ENCODE measurements at regions not wholly inside any gene's neighbourhood (a gene's known extent, or its start where the extent isn't known, plus 50 kb on each side); places are given as distances from the start of the nearest gene placed in this dataset.

DNA sequence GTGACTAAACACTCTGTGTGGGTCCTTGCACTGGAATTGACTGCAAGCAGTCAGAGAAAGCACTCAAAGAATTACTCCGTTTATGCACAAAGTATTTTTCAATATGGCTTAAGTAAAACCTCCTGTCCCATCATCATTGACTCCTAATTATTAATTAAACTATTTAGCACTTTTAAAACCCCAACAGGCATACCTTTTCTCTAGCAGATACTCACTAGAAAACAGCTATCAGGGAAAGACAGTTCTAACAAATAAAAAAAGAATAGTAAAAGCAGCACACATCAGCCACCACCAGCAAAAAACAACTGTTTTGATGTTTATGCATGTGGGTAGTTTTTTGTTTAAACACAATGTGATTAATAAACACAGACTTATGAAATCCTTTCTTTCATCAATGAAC lies 66.2 kb upstream of the GYPA start:
- TF ChIP-seq EZH2 (IDR thresholded peaks at IDR 0.05; ENCODE audit: low read depth) = no peak
- TF ChIP-seq, protein P1, sequence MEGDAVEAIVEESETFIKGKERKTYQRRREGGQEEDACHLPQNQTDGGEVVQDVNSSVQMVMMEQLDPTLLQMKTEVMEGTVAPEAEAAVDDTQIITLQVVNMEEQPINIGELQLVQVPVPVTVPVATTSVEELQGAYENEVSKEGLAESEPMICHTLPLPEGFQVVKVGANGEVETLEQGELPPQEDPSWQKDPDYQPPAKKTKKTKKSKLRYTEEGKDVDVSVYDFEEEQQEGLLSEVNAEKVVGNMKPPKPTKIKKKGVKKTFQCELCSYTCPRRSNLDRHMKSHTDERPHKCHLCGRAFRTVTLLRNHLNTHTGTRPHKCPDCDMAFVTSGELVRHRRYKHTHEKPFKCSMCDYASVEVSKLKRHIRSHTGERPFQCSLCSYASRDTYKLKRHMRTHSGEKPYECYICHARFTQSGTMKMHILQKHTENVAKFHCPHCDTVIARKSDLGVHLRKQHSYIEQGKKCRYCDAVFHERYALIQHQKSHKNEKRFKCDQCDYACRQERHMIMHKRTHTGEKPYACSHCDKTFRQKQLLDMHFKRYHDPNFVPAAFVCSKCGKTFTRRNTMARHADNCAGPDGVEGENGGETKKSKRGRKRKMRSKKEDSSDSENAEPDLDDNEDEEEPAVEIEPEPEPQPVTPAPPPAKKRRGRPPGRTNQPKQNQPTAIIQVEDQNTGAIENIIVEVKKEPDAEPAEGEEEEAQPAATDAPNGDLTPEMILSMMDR (conservative IDR thresholded peaks at IDR 0.05) = no peak
- POLR2A ChIA-PET (ENCODE audit: unreplicated experiment) = no interaction called here
- Histone ChIP-seq H3K4me2 (no peak overlapping the region), H3K4me3 (no peak overlapping the region), H3K79me2 (ENCODE audit: low read depth) (no peaks in the 10 kb centered on the region), H4K20me1 (ENCODE audit: insufficient read depth) (no peaks in the 10 kb centered on the region), H3K36me3 (ENCODE audit: low read depth) (no peaks in the 10 kb centered on the region), H3K4me1 (replicated peaks; ENCODE audit: insufficient read depth) (no peaks in the 10 kb centered on the region), H3K27me3 (ENCODE audit: insufficient read depth, low read depth) (no peaks in the 10 kb centered on the region), H3K27ac (no peak overlapping the region), H3K9me2 (ENCODE audit: insufficient read depth) (no peaks in the 10 kb centered on the region), H3K9me3 (ENCODE audit: insufficient read depth, low read depth) (no peaks in the 10 kb centered on the region), H2AFZ (no peak overlapping the region), H3F3A (ENCODE audit: insufficient read depth, low read depth) (no peaks in the 10 kb centered on the region)
- DNase-seq = no peak
- CTCF ChIA-PET = no interaction called here
- intact Hi-C loops (cut with micrococcal nuclease; ENCODE audit: unreplicated experiment) = no loop called here
- BruUV-seq (replicated peaks) = no TSS peak

DNA sequence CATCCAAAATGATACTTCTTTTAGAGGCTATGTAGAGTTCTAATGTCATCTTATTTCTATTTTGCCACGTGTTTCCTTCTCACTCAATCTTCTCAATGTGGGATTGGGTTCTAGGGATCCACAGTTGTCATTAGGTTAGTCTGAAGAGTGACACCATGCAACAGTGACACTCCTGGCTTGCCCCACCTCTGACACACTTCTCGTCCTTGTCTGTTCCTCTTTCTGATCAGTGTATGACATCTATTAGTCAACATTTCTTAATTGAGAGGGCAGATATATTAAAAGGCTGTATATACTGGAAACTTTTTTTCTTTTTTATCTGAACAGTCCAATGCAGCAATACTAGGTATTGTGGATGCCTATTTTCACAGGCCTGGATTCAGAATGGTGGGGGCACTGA lies 67.6 kb upstream of the GYPA start:
- no peak for DNase-seq
- no peak overlapping the region for H3K4me2 ChIP-seq
- no peak overlapping the region for H2AFZ ChIP-seq
- BruUV-seq (replicated peaks) = no TSS peak
- H3K36me3 ChIP-seq (ENCODE audit: low read depth) = no peaks in the 10 kb centered on the region
- H3K27ac ChIP-seq = no peak overlapping the region
- H3F3A ChIP-seq (ENCODE audit: insufficient read depth, low read depth) = no peaks in the 10 kb centered on the region
- no peak overlapping the region for H3K4me3 ChIP-seq
- no peaks in the 10 kb centered on the region for H3K9me2 ChIP-seq (ENCODE audit: insufficient read depth)
- ChIA-PET CTCF (no interaction called here), POLR2A (ENCODE audit: unreplicated experiment) (no interaction called here)
- no peaks in the 10 kb centered on the region for H3K79me2 ChIP-seq (ENCODE audit: low read depth)
- intact Hi-C loops (cut with micrococcal nuclease; ENCODE audit: unreplicated experiment) = no loop called here
- H3K9me3 ChIP-seq (ENCODE audit: insufficient read depth, low read depth) = no peaks in the 10 kb centered on the region
- H3K4me1 ChIP-seq (replicated peaks; ENCODE audit: insufficient read depth) = no peaks in the 10 kb centered on the region
- no peaks in the 10 kb centered on the region for H3K27me3 ChIP-seq (ENCODE audit: insufficient read depth, low read depth)
- no peak for TF ChIP-seq EZH2 (IDR thresholded peaks at IDR 0.05; ENCODE audit: low read depth)
- TF ChIP-seq, protein P1 (conservative IDR thresholded peaks at IDR 0.05) = no peak
- H4K20me1 ChIP-seq (ENCODE audit: insufficient read depth) = no peaks in the 10 kb centered on the region

DNA sequence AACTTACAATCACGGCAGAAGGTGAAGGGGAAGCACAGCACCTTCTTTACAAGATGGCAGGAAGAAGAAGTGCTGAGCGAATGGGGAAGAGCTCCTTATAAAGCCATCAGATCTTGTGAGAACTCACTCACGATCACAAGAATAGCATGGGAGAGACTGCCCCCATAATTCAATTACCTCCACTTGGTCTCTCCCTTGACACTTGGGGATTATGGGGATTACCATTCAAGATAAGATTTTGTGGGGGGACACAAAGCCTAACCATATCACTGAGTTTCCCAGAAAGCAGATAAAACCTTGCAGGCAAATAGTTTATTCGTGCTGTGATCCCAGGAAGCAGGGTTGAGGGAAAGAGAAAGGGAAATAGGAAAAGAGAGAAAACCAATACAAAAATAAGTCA lies 69.0 kb upstream of the GYPA start:
- Histone ChIP-seq H3K9me3 (ENCODE audit: insufficient read depth, low read depth) (no peaks in the 10 kb centered on the region), H3K27me3 (ENCODE audit: insufficient read depth, low read depth) (no peaks in the 10 kb centered on the region), H3K4me2 (no peak overlapping the region), H3K79me2 (ENCODE audit: low read depth) (no peaks in the 10 kb centered on the region), H3K36me3 (ENCODE audit: low read depth) (no peaks in the 10 kb centered on the region), H3K4me3 (no peak overlapping the region), H3K9me2 (ENCODE audit: insufficient read depth) (no peaks in the 10 kb centered on the region), H4K20me1 (ENCODE audit: insufficient read depth) (no peaks in the 10 kb centered on the region), H3F3A (ENCODE audit: insufficient read depth, low read depth) (no peaks in the 10 kb centered on the region), H2AFZ (no peak overlapping the region), H3K27ac (no peak overlapping the region), H3K4me1 (replicated peaks; ENCODE audit: insufficient read depth) (no peaks in the 10 kb centered on the region)
- no peak for DNase-seq
- intact Hi-C loops (cut with micrococcal nuclease; ENCODE audit: unreplicated experiment) = no loop called here
- no TSS peak for BruUV-seq (replicated peaks)
- TF ChIP-seq, protein P1 (conservative IDR thresholded peaks at IDR 0.05) = no peak
- no peak for TF ChIP-seq EZH2 (IDR thresholded peaks at IDR 0.05; ENCODE audit: low read depth)
- ChIA-PET CTCF (no interaction called here), POLR2A (ENCODE audit: unreplicated experiment) (no interaction called here)
